Liver (tissue), 8 donors: ENCODE measurements at regions not wholly inside any gene's neighbourhood (a gene's known extent, or its start where the extent isn't known, plus 50 kb on each side); places are given as distances from the start of the nearest gene placed in this dataset.

Experiments
- DNase-seq: peaks from one replicate; pipeline ENCODE4 v3.0.0-alpha.2; 2017; ENCODE audit warnings: low spot score
- H3K27ac ChIP-seq, 2 donors: one replicate each; pipeline ENCODE4 v1.7.0; 2013; ENCODE audit warnings: inconsistent platforms in 2 of 2, low read length in 2 of 2, control low read depth in 1 of 2, low read depth in 1 of 2, mild to moderate bottlenecking in 1 of 2
- H3K27me3 ChIP-seq, 4 donors: one replicate each; pipeline versions ENCODE4 v1.6.1 to v1.7.0; 2013; ENCODE audit warnings: low read length in 3 of 4, inconsistent platforms in 1 of 4, mild to moderate bottlenecking in 1 of 4, moderate library complexity in 1 of 4; ENCODE audit not compliant: control insufficient read depth in 4 of 4, insufficient read depth in 4 of 4
- H3K36me3 ChIP-seq, 4 donors: one replicate each; pipeline versions ENCODE4 v1.6.1 to v1.7.0; 2013; ENCODE audit warnings: low read length in 3 of 4, mild to moderate bottlenecking in 3 of 4, low read depth in 1 of 4, moderate library complexity in 1 of 4; ENCODE audit not compliant: control insufficient read depth in 4 of 4, insufficient read depth in 3 of 4
- H3K4me1 ChIP-seq, 4 donors: one replicate each; pipeline versions ENCODE4 v1.6.1 to v1.7.0; 2013; ENCODE audit warnings: low read length in 3 of 4, mild to moderate bottlenecking in 3 of 4, moderate library complexity in 1 of 4; ENCODE audit not compliant: control insufficient read depth in 4 of 4, insufficient read depth in 4 of 4
- H3K4me3 ChIP-seq, 3 donors: one replicate each; pipeline versions ENCODE4 v1.6.1 to v1.7.0; 2013; ENCODE audit warnings: low read length in 3 of 3, control low read depth in 1 of 3, low read depth in 1 of 3, mild to moderate bottlenecking in 1 of 3
- H3K9ac ChIP-seq, 2 donors: one replicate each; pipeline ENCODE4 v1.7.0; 2013; ENCODE audit warnings: low read length in 2 of 2, mild to moderate bottlenecking in 2 of 2, moderate library complexity in 2 of 2, control low read depth in 1 of 2, low read depth in 1 of 2
- H3K9me3 ChIP-seq, 4 donors: one replicate each; pipeline versions ENCODE4 v1.6.1 to v1.7.0; 2013; ENCODE audit warnings: low read length in 3 of 4; ENCODE audit not compliant: control insufficient read depth in 4 of 4
- EGR1 ChIP-seq, 2 donors: IDR thresholded peaks; 2 replicates each; pipeline ENCODE4 v1.6.1; 2016 to 2018; ENCODE audit warnings: antibody characterized with exemption in 2 of 2, low read depth in 2 of 2
- FOXA1 ChIP-seq: IDR thresholded peaks from 2 replicates; pipeline ENCODE4 v1.6.1; 2016; ENCODE audit warnings: antibody characterized with exemption
- FOXA2 ChIP-seq: IDR thresholded peaks from 2 replicates; pipeline ENCODE4 v1.6.1; 2016; ENCODE audit warnings: antibody characterized with exemption
- GABPA ChIP-seq, 2 donors: IDR thresholded peaks in 1 of 2; conservative IDR thresholded peaks in 1 of 2; 2 replicates each; pipeline ENCODE4 v1.6.1; 2016; ENCODE audit warnings: antibody characterized with exemption in 2 of 2, mild to moderate bottlenecking in 1 of 2, moderate library complexity in 1 of 2
- HNF4A ChIP-seq, 2 donors: conservative IDR thresholded peaks; 2 replicates each; pipeline ENCODE4 v1.6.1; 2016; ENCODE audit warnings: antibody characterized with exemption in 2 of 2, mild to moderate bottlenecking in 2 of 2
- HNF4G ChIP-seq: IDR thresholded peaks from 2 replicates; pipeline ENCODE4 v1.6.1; 2016; ENCODE audit warnings: antibody characterized with exemption
- JUND ChIP-seq, 2 donors: IDR thresholded peaks; 2 replicates each; pipeline ENCODE4 v1.6.1; 2016; ENCODE audit warnings: antibody characterized with exemption in 2 of 2
- MAX ChIP-seq: IDR thresholded peaks from 2 replicates; pipeline ENCODE4 v1.6.1; 2016; ENCODE audit warnings: antibody characterized with exemption
- NR2F2 ChIP-seq: IDR thresholded peaks from 2 replicates; pipeline ENCODE4 v1.6.1; 2016; ENCODE audit warnings: antibody characterized with exemption
- RAD21 ChIP-seq, 2 donors: IDR thresholded peaks; 2 replicates each; pipeline ENCODE4 v1.6.1; 2016; ENCODE audit warnings: antibody characterized with exemption in 2 of 2, mild to moderate bottlenecking in 2 of 2
- RXRA ChIP-seq, 2 donors: IDR thresholded peaks; 2 replicates each; pipeline ENCODE4 v1.6.1; 2017 to 2018; ENCODE audit warnings: antibody characterized with exemption in 2 of 2, mild to moderate bottlenecking in 1 of 2
- SP1 ChIP-seq: IDR thresholded peaks from 2 replicates; pipeline ENCODE4 v1.6.1; 2018; ENCODE audit warnings: antibody characterized with exemption, mild to moderate bottlenecking
- TAF1 ChIP-seq: conservative IDR thresholded peaks from 2 replicates; pipeline ENCODE4 v1.6.1; 2016; ENCODE audit warnings: antibody characterized with exemption, mild to moderate bottlenecking
- YY1 ChIP-seq: IDR thresholded peaks from 2 replicates; pipeline ENCODE4 v1.6.1; 2016; ENCODE audit warnings: antibody characterized with exemption, mild to moderate bottlenecking
- ZBTB33 ChIP-seq: IDR thresholded peaks from 2 replicates; pipeline ENCODE4 v1.6.1; 2016; ENCODE audit warnings: antibody characterized with exemption
- WGBS: extraction: QIAGEN DNeasy Blood & Tissue Kit; methylation state at CpG from one replicate; pipeline ENCODE4 v1.1.7; 2013; 5-methylcytosine and 5-hydroxymethylcytosine counted together
- TF ChIP-seq, protein P1 (sequence below): IDR thresholded peaks from 2 replicates; pipeline ENCODE4 v1.6.1; 2016; ENCODE audit warnings: antibody characterized with exemption, mild to moderate bottlenecking
- TF ChIP-seq, protein P2 (sequence below): IDR thresholded peaks from 2 replicates; pipeline ENCODE4 v1.6.1; 2016; ENCODE audit warnings: antibody characterized with exemption
- TF ChIP-seq, protein P3 (sequence below): fragments of 150-350 bp; IDR thresholded peaks from 2 replicates; pipeline ENCODE4 v1.5.1; 2017; ENCODE audit warnings: improper control_type of control experiment, low read depth, low read length; ENCODE audit not compliant: missing input control
- donor health status: healthy.
- donor health status: healthy.
- donor health status: healthy.
- donor health status: healthy.
- donor health status: healthy.

GRCh38 chr2:220745682-220746081 lies 826.4 kb downstream of the EPHA4 start:
- Histone ChIP-seq H3K4me3 (no peak overlapping the region), H3K4me1 (no peaks in the 10 kb centered on the region), H3K9ac (no peak overlapping the region), H3K36me3 (no peaks in the 10 kb centered on the region), H3K27ac (no peak overlapping the region), H3K9me3 (no peaks in the 10 kb centered on the region), H3K27me3 (no peaks in the 10 kb centered on the region)
- TF ChIP-seq HNF4A (conservative IDR thresholded peaks at IDR 0.05) (no peak), FOXA2 (no peak), SP1 (no peak), FOXA1 (no peak), MAX (no peak), GABPA (IDR thresholded peaks at IDR 0.05 in 1 of 2, conservative IDR thresholded peaks at IDR 0.05 in 1 of 2) (no peak), NR2F2 (no peak), EGR1 (IDR thresholded peaks at IDR 0.05; ENCODE audit: low read depth in 2 of 2) (no peak), JUND (IDR thresholded peaks at IDR 0.05) (no peak), YY1 (no peak), TAF1 (no peak), RXRA (IDR thresholded peaks at IDR 0.05) (no peak), ZBTB33 (no peak), RAD21 (IDR thresholded peaks at IDR 0.05) (no peak), HNF4G (no peak)
- TF ChIP-seq, protein P1, sequence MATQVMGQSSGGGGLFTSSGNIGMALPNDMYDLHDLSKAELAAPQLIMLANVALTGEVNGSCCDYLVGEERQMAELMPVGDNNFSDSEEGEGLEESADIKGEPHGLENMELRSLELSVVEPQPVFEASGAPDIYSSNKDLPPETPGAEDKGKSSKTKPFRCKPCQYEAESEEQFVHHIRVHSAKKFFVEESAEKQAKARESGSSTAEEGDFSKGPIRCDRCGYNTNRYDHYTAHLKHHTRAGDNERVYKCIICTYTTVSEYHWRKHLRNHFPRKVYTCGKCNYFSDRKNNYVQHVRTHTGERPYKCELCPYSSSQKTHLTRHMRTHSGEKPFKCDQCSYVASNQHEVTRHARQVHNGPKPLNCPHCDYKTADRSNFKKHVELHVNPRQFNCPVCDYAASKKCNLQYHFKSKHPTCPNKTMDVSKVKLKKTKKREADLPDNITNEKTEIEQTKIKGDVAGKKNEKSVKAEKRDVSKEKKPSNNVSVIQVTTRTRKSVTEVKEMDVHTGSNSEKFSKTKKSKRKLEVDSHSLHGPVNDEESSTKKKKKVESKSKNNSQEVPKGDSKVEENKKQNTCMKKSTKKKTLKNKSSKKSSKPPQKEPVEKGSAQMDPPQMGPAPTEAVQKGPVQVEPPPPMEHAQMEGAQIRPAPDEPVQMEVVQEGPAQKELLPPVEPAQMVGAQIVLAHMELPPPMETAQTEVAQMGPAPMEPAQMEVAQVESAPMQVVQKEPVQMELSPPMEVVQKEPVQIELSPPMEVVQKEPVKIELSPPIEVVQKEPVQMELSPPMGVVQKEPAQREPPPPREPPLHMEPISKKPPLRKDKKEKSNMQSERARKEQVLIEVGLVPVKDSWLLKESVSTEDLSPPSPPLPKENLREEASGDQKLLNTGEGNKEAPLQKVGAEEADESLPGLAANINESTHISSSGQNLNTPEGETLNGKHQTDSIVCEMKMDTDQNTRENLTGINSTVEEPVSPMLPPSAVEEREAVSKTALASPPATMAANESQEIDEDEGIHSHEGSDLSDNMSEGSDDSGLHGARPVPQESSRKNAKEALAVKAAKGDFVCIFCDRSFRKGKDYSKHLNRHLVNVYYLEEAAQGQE: no peak
- TF ChIP-seq, protein P2, sequence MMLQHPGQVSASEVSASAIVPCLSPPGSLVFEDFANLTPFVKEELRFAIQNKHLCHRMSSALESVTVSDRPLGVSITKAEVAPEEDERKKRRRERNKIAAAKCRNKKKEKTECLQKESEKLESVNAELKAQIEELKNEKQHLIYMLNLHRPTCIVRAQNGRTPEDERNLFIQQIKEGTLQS: no peak
- TF ChIP-seq, protein P3, sequence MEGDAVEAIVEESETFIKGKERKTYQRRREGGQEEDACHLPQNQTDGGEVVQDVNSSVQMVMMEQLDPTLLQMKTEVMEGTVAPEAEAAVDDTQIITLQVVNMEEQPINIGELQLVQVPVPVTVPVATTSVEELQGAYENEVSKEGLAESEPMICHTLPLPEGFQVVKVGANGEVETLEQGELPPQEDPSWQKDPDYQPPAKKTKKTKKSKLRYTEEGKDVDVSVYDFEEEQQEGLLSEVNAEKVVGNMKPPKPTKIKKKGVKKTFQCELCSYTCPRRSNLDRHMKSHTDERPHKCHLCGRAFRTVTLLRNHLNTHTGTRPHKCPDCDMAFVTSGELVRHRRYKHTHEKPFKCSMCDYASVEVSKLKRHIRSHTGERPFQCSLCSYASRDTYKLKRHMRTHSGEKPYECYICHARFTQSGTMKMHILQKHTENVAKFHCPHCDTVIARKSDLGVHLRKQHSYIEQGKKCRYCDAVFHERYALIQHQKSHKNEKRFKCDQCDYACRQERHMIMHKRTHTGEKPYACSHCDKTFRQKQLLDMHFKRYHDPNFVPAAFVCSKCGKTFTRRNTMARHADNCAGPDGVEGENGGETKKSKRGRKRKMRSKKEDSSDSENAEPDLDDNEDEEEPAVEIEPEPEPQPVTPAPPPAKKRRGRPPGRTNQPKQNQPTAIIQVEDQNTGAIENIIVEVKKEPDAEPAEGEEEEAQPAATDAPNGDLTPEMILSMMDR: no peak
- 83% methylated on average over 8 of the region's 8 CpGs for WGBS
- no peak for DNase-seq

DNA sequence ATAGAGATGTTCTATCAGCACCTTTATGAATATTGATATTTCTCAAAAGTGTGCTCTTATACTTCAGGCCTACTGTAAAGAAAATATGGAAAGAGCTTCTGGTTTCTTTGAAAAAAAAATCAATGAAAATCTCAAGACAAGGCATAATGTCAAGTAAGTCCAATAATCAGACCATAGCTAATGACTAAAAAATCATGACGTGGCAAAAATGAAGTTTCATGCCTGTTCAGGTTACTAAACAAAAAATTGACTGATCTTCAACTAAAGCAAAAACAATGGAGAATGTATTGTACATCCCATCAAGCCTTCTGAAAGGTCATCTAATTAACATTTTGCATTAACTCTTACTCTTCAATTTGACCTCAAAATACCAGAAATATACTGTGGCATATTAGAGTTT lies 824.4 kb downstream of the EPHA4 start:
- Histone ChIP-seq H3K9ac (no peak overlapping the region), H3K4me3 (no peak overlapping the region), H3K4me1 (no peaks in the 10 kb centered on the region), H3K27ac (no peak overlapping the region), H3K36me3 (no peaks in the 10 kb centered on the region), H3K27me3 (no peaks in the 10 kb centered on the region), H3K9me3 (no peaks in the 10 kb centered on the region)
- DNase-seq: no peak
- WGBS: 69% methylated on average over 1 of the region's 1 CpG
- TF ChIP-seq GABPA (IDR thresholded peaks at IDR 0.05 in 1 of 2, conservative IDR thresholded peaks at IDR 0.05 in 1 of 2): no peak
- no peak for TF ChIP-seq ZBTB33
- TF ChIP-seq NR2F2: no peak
- TF ChIP-seq JUND (IDR thresholded peaks at IDR 0.05): no peak
- no peak for TF ChIP-seq RAD21 (IDR thresholded peaks at IDR 0.05)
- no peak for TF ChIP-seq MAX
- TF ChIP-seq HNF4A (conservative IDR thresholded peaks at IDR 0.05): no peak
- TF ChIP-seq YY1: no peak
- no peak for TF ChIP-seq EGR1 (IDR thresholded peaks at IDR 0.05; ENCODE audit: low read depth in 2 of 2)
- no peak for TF ChIP-seq HNF4G
- TF ChIP-seq, protein P2: no peak
